Activated naive CD8-positive, alpha-beta T cell treated with anti-CD3 and anti-CD28 coated beads, Interleukin-2, amount 50 U/mL, for 24 hours (primary cell): ENCODE measurements at regions not wholly inside any gene's neighbourhood (a gene's known extent, or its start where the extent isn't known, plus 50 kb on each side); places are given as distances from the start of the nearest gene placed in this dataset.

Experiments used
- ATAC-seq: fragments of 150-1000 bp; cut with Tn5 transposase; one replicate; pipeline ENCODE4 v1.10.0; 2021
- DNase-seq: peaks from one replicate; pipeline ENCODE4 v3.0.0; 2021
- H3K27ac Mint-ChIP-seq: one replicate; pipeline ENCODE4 v1.8.0; 2021; ENCODE audit warnings: mild to moderate bottlenecking, mixed read lengths
- H3K27me3 Mint-ChIP-seq: one replicate; pipeline ENCODE4 v1.8.0; 2021; ENCODE audit warnings: mixed read lengths
- H3K36me3 Mint-ChIP-seq: one replicate; pipeline ENCODE4 v1.8.0; 2021; ENCODE audit warnings: low read depth, mixed read lengths
- H3K4me1 Mint-ChIP-seq: one replicate; pipeline ENCODE4 v1.8.0; 2021; ENCODE audit warnings: mixed read lengths
- H3K4me3 Mint-ChIP-seq: one replicate; pipeline ENCODE4 v1.8.0; 2021; ENCODE audit warnings: mild to moderate bottlenecking, moderate library complexity, mixed read lengths
- H3K9me3 Mint-ChIP-seq: one replicate; pipeline ENCODE4 v1.8.0; 2021; ENCODE audit warnings: mixed read lengths

DNA sequence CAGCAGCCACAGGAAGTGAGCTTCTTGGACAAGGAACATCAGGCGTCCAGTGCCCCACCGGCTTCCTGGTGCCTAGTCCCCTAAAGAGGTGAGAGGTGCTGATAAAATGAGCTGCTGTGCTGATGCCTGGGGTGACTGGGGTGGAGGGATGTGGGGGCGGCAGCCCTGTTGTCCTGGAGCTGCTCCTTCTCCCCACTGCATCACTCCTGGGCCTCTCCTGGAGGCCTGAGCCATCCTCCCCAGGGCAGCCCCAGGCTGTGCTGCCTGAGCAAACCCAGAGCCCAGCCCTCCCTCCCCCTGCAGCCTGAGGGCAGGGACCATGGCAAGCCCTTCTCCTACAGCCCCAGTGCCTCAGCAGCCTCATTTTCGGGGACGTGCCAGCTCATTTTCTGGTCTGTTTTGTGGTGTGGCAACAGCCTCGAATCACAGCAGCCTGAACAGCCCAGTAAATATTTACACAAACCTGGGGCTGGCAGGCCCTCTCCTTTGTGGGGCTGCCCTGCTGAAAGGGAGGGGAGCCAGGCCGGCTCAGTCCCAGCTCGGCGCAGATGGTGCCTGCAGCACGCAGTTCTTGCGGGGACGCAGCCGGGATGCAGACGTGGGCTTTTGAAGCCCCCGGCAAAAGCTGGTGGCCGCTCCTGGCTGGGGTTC lies 259.9 kb downstream of the DLL1 start:
- Mint-ChIP-seq H3K36me3 (no peaks in the 10 kb centered on the region), H3K27ac (no peak overlapping the region), H3K27me3 (peaks cover 2% of the 10 kb centered on the region), H3K9me3 (peaks cover 5% of the 10 kb centered on the region), H3K4me1 (no peaks in the 10 kb centered on the region), H3K4me3 (no peak overlapping the region)
- no peak for ATAC-seq
- DNase-seq: no peak

DNA sequence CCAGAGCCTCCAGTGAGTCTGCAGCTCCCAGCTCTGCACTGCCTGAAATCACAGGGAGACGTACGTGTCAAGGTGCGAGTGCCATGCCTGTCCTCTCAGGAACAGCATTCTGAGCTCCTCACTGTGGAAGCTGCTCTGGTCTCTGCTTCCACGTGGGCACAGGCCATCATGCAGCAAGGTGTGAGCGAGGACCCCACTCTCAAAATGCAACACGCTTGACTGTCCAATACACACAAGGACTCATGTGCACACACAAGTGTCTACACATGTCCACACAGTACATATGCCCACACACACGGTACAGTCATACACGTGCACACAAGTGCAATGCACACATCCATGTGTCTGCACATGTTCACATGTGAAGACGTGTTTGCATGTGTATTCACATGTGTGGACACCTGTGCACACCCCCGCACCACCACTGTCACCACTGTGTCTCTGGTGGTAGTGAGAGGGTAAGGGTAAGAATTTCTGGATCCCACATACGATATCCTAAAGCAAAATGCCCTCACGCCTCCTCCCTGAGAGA lies 260.5 kb downstream of the DLL1 start:
- Mint-ChIP-seq H3K36me3 (no peaks in the 10 kb centered on the region), H3K27me3 (no peaks in the 10 kb centered on the region), H3K4me1 (no peaks in the 10 kb centered on the region), H3K27ac (no peak overlapping the region), H3K4me3 (no peak overlapping the region), H3K9me3 (peaks cover 2% of the 10 kb centered on the region)
- DNase-seq (no peak), ATAC-seq (no peak)

DNA sequence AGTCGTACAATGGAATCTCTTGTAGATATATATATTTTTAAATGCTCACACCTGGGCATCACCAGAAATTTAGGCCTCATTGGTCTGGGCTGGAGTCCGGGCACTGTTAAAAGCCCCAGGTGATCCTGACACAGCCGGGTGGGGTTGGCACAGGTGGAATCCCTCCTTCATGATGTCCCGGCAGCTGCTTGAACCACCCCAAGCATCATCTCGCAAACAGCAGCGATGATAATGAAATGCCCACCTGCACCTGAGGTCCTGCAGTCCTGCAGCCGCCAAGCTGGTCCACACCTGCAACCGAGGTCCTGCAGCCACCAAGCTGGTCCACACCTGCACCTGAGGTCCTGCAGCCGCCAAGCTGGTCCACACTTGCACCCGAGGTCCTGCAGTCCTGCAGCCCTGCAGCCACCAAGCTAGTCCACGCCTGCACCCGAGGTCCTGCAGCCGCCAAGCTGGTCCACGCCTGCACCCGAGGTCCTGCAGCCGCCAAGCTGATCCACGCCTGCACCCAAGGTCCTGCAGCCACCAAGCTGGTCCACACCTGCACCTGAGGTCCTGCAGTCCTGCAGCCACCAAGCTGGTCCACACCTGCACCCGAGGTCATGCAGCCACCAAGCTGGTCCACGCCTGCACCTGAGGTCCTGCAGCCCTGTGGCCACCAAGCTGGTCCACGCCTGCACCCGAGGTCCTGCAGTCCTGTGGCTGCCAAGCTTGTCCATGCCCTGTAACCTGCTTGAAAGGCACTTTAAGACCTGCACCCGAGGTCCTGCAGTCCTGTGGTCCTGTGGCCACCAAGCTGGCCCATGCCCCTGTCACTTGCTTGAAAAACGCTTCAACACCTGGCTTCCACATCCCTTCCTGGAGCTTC lies 261.2 kb downstream of the DLL1 start:
- DNase-seq (no peak), ATAC-seq (no peak)
- Mint-ChIP-seq H3K27me3 (peaks cover 5% of the 10 kb centered on the region), H3K4me3 (no peak overlapping the region), H3K27ac (no peak overlapping the region), H3K4me1 (no peaks in the 10 kb centered on the region), H3K9me3 (no peaks in the 10 kb centered on the region), H3K36me3 (no peaks in the 10 kb centered on the region)

DNA sequence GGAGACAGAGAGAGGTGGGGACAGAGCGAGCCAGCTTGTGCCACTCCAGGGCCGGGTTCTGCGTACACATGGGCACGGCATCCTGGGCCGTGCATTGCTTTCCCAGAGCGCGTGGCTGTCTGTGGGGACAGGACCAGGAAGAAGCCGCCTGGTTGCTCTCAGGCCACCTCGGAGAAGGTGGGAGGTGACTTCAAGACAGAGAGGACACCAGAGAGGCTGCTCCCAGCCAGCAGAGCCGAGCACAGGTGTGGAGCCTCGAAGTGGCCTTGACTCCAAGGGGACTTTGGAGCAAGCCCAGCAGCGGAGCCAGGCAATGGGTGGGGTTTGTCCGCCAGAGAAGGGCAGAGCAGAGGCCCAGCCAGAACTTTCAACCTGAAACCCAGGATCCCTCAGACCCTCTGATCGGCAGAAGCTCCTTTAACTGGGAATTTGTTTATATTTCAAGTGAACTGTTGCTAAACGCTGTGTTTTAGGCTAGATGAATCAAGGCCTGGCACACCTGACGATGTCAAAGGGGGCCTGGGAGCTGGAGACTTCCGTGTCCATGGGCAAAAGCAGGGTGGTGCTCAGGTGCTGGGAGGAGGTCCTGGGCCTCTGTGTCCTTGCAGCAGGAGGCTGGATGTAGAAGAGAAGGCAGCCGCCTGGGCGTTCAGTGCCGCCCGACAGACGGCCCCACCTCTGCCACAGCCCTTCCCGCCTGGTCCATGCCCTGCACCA lies 262.1 kb downstream of the DLL1 start:
- Mint-ChIP-seq H3K4me3 (no peak overlapping the region), H3K4me1 (no peaks in the 10 kb centered on the region), H3K9me3 (no peaks in the 10 kb centered on the region), H3K27ac (no peak overlapping the region), H3K27me3 (peaks cover 7% of the 10 kb centered on the region), H3K36me3 (no peaks in the 10 kb centered on the region)
- DNase-seq (no peak), ATAC-seq (no peak)

DNA sequence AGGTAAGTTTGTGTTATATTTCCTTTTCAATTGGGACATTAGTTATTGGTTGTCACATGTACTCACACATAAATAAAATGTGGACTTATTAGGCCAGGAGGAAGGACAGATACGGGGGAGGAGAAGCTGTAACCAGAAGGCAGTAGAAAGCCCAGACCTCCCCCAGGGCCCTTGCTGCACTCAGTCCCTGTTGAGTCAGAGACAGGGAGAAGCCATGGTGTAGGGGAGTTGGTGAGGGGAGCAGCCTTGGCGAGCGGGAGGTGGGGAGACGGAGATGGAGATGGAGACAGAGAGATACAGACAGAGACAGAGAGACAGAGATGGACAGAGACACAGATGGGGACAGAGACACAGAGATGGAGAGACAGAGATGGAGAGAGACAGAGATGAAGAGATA lies 263.2 kb downstream of the DLL1 start:
- no peak for DNase-seq
- Mint-ChIP-seq H3K36me3 (no peaks in the 10 kb centered on the region), H3K27ac (no peak overlapping the region), H3K9me3 (no peaks in the 10 kb centered on the region), H3K27me3 (peaks cover 7% of the 10 kb centered on the region), H3K4me3 (no peak overlapping the region), H3K4me1 (no peaks in the 10 kb centered on the region)
- no peak for ATAC-seq

DNA sequence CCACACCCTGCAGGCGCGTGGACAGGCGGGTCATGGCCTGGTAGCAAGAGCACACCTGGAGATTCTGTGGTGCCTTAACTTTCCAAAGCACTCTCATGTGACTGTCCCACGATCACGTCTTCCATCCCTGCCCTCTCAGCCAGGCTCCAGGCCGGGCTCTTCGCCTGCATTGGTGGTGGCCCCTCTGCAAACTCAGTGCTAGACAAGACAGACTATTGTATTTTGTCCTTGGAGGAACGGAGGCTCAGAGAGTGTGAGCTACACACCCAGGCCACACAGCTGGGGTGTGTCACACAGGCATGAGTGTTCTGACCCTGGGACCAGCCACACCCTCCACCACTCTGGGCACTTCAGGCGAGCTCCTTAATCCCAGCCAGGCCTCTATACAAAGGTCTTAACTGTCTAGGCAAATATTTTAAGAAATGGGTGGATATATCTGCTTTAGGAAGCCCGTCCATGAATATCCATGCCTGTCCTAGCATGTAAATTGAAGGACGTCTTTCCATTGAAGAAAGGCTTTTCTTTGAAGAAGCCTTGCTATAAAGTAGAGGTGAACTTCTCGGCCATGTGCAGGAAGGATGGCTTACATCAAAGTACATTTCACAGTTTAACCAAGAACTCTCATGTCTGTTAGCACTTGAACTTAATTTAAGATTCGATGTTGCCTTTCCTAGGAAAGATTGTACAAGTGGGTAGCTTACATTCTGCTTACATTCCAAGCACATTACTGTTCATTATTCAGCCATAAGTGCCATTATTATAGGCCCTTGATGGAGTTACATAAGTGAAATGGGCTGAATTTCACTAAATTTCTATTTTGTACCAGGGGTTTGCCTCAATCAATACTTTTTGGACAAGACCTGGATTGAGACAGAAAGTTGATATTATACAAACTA lies 263.9 kb downstream of the DLL1 start:
- ATAC-seq (no peak), DNase-seq (no peak)
- Mint-ChIP-seq H3K9me3 (no peaks in the 10 kb centered on the region), H3K4me3 (no peak overlapping the region), H3K4me1 (no peaks in the 10 kb centered on the region), H3K27me3 (peaks cover 7% of the 10 kb centered on the region), H3K27ac (no peak overlapping the region), H3K36me3 (no peaks in the 10 kb centered on the region)

DNA sequence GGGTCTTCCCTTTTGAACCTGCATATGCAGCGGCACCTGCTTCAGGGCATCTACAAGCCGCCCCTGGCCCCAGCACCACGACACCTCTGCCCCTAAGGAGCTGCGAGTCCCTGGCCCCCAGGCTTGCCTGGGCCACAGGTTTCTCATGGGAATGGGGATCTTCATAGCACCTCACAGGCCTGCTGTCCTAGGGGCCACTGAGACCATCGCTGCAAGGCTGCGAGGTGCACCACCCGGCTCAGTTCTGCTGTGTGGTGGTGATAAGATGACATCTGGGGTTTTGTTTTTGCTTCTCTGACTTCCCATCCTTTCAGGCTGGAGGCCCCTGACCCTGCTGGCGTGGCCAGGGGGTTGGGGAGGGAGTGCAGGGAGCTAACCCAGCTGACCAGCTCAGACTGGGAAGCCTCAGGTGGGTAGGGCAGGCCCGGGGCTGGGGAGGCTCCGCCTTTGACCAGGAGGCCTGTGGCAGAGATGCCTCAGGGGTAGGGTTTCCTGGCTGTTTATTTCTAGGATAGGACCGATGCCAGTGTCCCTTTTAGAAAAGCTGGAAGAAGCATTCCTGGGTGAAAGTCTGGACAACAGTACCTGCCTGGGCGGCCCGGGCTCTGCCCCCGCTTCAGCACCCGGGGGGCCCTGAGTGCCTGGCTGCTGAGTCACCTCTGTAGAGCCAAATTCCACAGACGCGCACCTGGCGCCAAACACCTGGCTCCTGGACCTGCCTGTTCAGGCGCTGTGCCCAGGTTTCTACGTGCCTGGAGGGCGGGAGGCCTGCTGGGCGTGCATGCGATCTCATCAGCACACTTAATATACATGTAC lies 264.7 kb downstream of the DLL1 start:
- Mint-ChIP-seq H3K4me3 (no peak overlapping the region), H3K27me3 (peaks cover 7% of the 10 kb centered on the region), H3K4me1 (no peaks in the 10 kb centered on the region), H3K36me3 (no peaks in the 10 kb centered on the region), H3K27ac (no peak overlapping the region), H3K9me3 (no peaks in the 10 kb centered on the region)
- ATAC-seq (no peak), DNase-seq (no peak)

DNA sequence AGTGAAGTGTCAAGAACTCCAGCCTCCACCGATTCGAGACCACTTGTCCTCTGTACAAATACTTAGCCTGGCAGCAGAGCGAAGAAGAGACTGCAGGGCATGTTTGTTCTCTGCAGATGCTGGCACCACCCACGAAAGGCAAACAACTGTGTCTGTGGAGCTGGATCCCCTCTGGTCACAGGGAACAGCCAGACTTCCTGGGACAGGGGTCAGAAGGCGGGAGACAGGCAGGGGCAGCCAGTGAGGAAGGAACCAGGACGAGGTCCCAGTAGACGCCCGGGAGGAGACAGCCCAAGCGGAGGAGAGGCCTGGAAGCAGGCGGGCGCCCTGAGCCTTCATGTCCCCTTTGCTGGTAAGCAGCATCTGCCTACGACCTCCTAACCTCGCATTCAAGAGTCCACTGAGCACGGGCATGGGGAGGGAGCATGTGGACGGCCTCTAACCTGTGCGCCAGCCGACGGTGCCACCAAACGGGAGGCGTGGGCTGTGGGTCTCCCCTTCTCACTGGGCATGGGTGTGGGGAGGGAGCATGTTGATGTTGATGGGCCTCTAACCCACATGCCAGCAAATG lies 265.5 kb downstream of the DLL1 start:
- DNase-seq: no peak
- ATAC-seq: no peak
- Mint-ChIP-seq H3K4me1 (no peaks in the 10 kb centered on the region), H3K9me3 (no peaks in the 10 kb centered on the region), H3K36me3 (no peaks in the 10 kb centered on the region), H3K4me3 (no peak overlapping the region), H3K27ac (no peak overlapping the region), H3K27me3 (peaks cover 7% of the 10 kb centered on the region)

DNA sequence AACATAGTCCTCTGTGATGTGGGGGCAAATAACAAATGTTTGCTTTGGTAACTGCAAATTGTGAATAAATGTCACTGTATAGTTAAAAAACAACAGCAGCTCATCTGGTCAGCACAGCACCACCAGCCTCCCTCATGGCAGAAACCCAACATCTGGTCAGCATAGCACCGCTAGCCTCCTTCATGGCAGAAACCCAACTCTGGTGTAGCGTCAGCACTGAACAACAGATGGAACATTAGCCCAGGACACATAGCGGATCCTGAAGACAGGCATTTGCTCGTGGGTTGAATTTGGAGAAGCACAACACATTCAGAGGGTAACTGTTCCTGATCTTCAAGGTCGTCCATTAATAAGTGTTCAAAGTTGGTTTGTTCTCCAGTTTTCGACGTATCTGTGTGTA lies 265.9 kb downstream of the DLL1 start:
- H3K27me3 Mint-ChIP-seq: peaks cover 7% of the 10 kb centered on the region
- DNase-seq (no peak), ATAC-seq (no peak)
- H3K4me1 Mint-ChIP-seq: no peaks in the 10 kb centered on the region
- no peak overlapping the region for H3K4me3 Mint-ChIP-seq
- no peaks in the 10 kb centered on the region for H3K9me3 Mint-ChIP-seq
- no peaks in the 10 kb centered on the region for H3K36me3 Mint-ChIP-seq
- H3K27ac Mint-ChIP-seq: no peak overlapping the region

DNA sequence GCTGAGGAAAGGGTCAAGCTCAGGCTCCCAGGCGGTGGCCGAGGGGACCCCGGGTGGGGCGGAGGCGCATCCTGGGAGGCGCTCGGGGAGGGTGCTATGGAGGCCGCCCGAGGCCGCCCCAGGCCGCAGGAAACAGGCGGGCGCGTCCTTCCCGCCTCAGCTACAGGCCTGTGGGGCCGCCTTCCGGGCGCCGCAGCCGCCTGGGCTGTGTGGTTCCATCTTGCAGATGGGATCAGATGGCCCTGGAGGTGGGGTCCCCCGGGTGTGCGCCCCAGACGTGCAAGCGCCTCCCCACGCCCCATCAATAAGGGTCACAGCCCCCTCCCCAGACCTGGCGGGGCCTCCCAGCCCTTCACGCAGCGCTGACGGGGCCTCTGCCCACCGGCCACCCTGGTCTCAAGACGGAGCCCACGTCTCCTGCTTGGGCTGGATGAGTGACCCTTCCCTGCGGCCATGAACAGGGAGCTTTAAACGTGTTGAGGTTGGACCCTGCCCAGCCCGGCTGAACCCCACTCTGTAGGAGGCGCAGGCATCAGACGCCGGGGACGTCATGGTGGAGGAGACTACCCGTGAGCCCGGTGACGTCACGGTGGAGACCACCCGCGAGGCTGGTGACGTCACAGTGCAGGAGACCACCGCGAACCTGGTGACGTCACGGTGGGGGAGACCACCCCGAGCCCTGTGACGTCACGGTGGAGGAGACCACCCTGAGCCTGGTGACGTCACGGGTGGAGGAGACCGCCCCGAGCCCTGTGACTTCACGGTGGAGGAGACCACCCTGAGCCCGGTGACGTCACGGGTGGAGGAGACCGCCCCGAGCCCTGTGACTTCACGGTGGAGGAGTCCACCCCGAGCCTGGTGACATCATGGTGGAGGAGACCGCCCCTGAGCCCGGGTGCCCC lies 267.0 kb downstream of the DLL1 start:
- H3K4me3 Mint-ChIP-seq: no peak overlapping the region

DNA sequence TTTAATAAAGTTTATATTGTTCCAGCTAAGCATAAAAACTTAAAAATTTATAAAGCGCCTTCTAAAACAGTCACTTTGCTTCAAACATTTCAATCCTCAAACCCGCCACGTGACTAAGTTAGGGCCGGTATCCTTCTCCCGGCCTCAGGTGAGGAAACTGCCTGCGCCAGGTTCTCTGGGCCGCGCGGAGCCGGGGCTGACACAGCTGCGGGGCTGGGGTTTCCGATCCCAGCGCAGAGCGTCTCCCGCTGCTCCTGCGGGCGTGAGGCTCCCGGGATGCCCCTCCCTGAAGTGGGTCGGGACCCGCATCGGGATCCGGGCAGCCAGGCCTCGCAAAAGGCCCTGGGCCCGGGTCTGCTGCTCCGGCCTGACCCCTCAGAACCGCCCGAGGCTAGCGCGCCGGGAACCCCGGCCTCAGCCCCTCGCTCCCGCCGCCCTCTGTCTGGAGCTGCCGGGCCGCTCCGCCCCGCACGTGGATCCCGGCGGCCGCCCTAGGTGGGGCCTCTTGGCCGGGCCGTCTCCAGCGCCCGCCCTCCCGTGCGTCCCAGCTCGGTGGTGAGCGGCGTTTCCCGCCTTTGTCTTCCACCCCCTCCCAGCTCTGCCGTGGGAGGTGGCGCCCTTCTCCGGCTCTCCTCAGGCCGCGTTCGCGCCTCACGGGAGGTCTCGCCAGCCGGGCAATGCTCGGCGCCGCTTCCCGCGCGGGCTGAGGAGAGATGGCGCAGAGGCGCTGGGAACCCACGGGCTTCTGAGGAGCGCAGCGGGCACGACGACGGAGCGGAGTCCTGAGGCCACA lies 267.9 kb downstream of the DLL1 start:
- no peaks in the 10 kb centered on the region for H3K9me3 Mint-ChIP-seq
- no peak overlapping the region for H3K27ac Mint-ChIP-seq
- ATAC-seq (no peak), DNase-seq (no peak)
- no peaks in the 10 kb centered on the region for H3K4me1 Mint-ChIP-seq
- H3K4me3 Mint-ChIP-seq: no peak overlapping the region
- no peaks in the 10 kb centered on the region for H3K36me3 Mint-ChIP-seq
- H3K27me3 Mint-ChIP-seq: peaks cover 14% of the 10 kb centered on the region

More for the DNA sequence above, 267.0 kb downstream of the DLL1 start:
- Mint-ChIP-seq H3K27ac (no peak overlapping the region), H3K36me3 (no peaks in the 10 kb centered on the region), H3K9me3 (no peaks in the 10 kb centered on the region), H3K4me1 (no peaks in the 10 kb centered on the region), H3K27me3 (peaks cover 7% of the 10 kb centered on the region)
- ATAC-seq (no peak), DNase-seq (no peak)

DNA sequence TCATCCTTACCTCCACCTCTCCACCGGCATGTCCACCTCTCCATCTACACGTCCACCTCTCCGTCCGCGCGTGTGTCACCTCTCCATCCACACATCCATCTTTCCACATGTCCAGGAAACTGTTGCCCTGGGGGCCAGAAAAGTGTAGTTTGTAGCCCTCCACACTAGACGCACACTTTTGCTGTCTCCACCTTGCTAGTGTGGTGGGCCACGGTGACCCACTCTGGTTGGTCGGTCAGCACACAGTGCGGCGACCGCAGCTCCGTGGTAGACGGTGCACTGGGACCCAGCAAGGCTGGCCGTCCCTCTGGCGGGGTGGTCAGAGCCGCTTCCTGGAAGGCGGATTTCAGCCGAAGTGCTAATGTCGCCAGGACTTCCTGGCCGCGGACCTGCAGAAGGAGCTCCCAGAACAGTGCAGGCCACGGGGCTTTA lies 268.6 kb downstream of the DLL1 start:
- H3K9me3 Mint-ChIP-seq: no peaks in the 10 kb centered on the region
- no peaks in the 10 kb centered on the region for H3K36me3 Mint-ChIP-seq
- no peak overlapping the region for H3K27ac Mint-ChIP-seq
- peaks cover 16% of the 10 kb centered on the region for H3K27me3 Mint-ChIP-seq
- H3K4me3 Mint-ChIP-seq: no peak overlapping the region
- ATAC-seq: no peak
- no peak for DNase-seq
- no peaks in the 10 kb centered on the region for H3K4me1 Mint-ChIP-seq
